ENCODE measurements at regions not wholly inside any gene's neighbourhood (a gene's known extent, or its start where the extent isn't known, plus 50 kb on each side); places are given as distances from the start of the nearest gene placed in this dataset.

DNA sequence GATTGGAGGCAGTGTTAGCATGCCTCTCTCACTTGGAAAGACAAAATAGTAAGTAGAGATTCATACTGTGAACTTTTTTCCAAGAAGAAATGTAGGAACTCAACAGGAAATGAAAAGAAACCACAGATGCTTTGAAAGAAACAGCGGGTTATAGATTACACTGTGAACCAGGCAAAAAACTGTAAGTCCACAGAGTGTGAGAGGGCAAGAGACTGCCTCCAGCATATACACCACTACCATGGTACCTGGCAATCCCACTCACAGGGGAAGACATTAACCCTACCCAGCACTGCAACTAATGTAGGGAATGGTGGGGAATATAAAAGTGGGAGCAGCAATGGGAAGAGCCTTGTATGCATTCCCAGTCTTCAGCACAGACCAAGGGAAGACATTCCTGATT, 150.6 kb upstream of the GALNT5 start:
- intact Hi-C loops (cut with DNase I) = no loop called here
- Histone ChIP-seq H3K4me1 (no peaks in the 10 kb centered on the region), H3K9me3 (peaks cover 0 to 5% (median 2%) of the 10 kb centered on the region in 4 donors), H3K36me3 (no peaks in the 10 kb centered on the region), H3K27me3 (no peaks in the 10 kb centered on the region), H3K4me3 (no peak overlapping the region), H3K27ac (no peak overlapping the region)
- TF ChIP-seq POLR2A (IDR thresholded peaks at IDR 0.05) (no peak), POLR2AphosphoS5 (IDR thresholded peaks at IDR 0.05) (no peak), EP300 (IDR thresholded peaks at IDR 0.05) (no peak)
- TF ChIP-seq, protein P1, sequence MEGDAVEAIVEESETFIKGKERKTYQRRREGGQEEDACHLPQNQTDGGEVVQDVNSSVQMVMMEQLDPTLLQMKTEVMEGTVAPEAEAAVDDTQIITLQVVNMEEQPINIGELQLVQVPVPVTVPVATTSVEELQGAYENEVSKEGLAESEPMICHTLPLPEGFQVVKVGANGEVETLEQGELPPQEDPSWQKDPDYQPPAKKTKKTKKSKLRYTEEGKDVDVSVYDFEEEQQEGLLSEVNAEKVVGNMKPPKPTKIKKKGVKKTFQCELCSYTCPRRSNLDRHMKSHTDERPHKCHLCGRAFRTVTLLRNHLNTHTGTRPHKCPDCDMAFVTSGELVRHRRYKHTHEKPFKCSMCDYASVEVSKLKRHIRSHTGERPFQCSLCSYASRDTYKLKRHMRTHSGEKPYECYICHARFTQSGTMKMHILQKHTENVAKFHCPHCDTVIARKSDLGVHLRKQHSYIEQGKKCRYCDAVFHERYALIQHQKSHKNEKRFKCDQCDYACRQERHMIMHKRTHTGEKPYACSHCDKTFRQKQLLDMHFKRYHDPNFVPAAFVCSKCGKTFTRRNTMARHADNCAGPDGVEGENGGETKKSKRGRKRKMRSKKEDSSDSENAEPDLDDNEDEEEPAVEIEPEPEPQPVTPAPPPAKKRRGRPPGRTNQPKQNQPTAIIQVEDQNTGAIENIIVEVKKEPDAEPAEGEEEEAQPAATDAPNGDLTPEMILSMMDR (IDR thresholded peaks at IDR 0.05) = no peak
- 83 to 97% methylated on average over 1 of the region's 1 CpG for WGBS, 2 donors
- no peak for DNase-seq

DNA sequence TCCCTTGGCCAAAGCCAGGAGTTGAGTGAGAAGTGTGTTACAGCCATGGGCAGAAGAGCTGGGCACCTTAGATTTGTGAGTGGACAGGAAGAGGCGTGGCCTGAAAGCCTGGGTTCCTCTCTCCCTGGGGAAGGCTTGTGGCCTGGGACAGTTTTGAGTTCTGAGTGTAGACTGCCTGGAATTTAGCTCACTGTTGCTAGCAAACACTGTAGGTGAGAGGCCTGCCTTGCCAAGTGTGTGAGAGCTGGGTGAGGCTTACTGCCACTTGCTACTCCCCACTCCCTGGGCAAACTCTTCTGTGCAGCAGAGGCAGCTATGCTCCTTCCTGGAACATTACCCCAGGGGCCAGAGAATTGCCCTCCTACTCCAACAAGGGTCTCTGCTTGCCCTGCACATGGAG, 150.0 kb upstream of the GALNT5 start:
- DNase-seq = no peak
- no peak overlapping the region for H3K27ac ChIP-seq
- intact Hi-C loops (cut with DNase I) = no loop called here
- H3K4me3 ChIP-seq = no peak overlapping the region
- H3K4me1 ChIP-seq = no peaks in the 10 kb centered on the region
- TF ChIP-seq, protein P1 (IDR thresholded peaks at IDR 0.05) = no peak
- WGBS, 2 donors = 75 to 88% methylated on average over 1 of the region's 1 CpG
- peaks cover 0 to 5% (median 2%) of the 10 kb centered on the region in 4 donors for H3K9me3 ChIP-seq
- no peaks in the 10 kb centered on the region for H3K27me3 ChIP-seq
- H3K36me3 ChIP-seq = no peaks in the 10 kb centered on the region

DNA sequence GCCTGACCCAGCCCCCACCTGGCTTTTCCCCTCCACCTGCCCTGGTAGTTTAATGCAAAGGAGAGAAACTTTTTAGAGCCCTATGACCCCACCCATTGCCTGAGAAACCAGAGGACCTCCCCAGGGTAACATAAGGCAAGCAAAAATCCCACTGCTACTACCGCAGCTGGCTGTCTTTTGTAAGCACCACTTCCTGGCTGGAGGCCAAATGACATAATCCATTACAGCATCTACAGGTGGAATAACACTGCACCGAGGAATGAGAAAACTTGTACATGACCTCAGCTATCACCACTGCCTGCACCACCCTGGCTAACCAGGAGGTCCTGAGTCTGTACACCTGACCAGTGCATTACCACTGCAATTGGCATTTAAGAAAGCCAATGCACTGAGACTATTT, 149.6 kb upstream of the GALNT5 start:
- Histone ChIP-seq H3K4me3 (no peak overlapping the region), H3K36me3 (no peaks in the 10 kb centered on the region), H3K9me3 (peaks cover 0 to 5% (median 2%) of the 10 kb centered on the region in 4 donors), H3K27me3 (no peaks in the 10 kb centered on the region), H3K27ac (no peak overlapping the region), H3K4me1 (no peaks in the 10 kb centered on the region)
- DNase-seq = no peak
- 14 to 49% methylated on average over 2 of the region's 2 CpGs for WGBS, 2 donors
- TF ChIP-seq, protein P1 (IDR thresholded peaks at IDR 0.05) = no peak
- no peak for TF ChIP-seq POLR2AphosphoS5 (IDR thresholded peaks at IDR 0.05)
- no peak for TF ChIP-seq POLR2A (IDR thresholded peaks at IDR 0.05)
- no peak for TF ChIP-seq EP300 (IDR thresholded peaks at IDR 0.05)
- intact Hi-C loops (cut with DNase I) = no loop called here

GRCh38 chr2:157122776-157123175, 134.7 kb upstream of the GALNT5 start:
- Histone ChIP-seq H3K4me1 (no peaks in the 10 kb centered on the region), H3K36me3 (no peaks in the 10 kb centered on the region), H3K4me3 (no peak overlapping the region), H3K27me3 (no peaks in the 10 kb centered on the region), H3K27ac (no peak overlapping the region), H3K9me3 (no peaks in the 10 kb centered on the region)
- no peak for TF ChIP-seq POLR2A (IDR thresholded peaks at IDR 0.05)
- TF ChIP-seq, protein P1 (IDR thresholded peaks at IDR 0.05) = no peak
- TF ChIP-seq POLR2AphosphoS5 (IDR thresholded peaks at IDR 0.05) = no peak
- TF ChIP-seq EP300 (IDR thresholded peaks at IDR 0.05) = no peak
- intact Hi-C loops (cut with DNase I) = no loop called here
- 84 to 91% methylated on average over 6 of the region's 6 CpGs for WGBS, 2 donors
- DNase-seq = no peak

GRCh38 chr2:157124731-157125130, 132.8 kb upstream of the GALNT5 start:
- intact Hi-C loops (cut with DNase I) = no loop called here
- H3K4me3 ChIP-seq = no peak overlapping the region
- H3K9me3 ChIP-seq = no peaks in the 10 kb centered on the region
- no peaks in the 10 kb centered on the region for H3K36me3 ChIP-seq
- no peaks in the 10 kb centered on the region for H3K27me3 ChIP-seq
- no peak for DNase-seq
- TF ChIP-seq EP300 (IDR thresholded peaks at IDR 0.05) = no peak
- TF ChIP-seq, protein P1 (IDR thresholded peaks at IDR 0.05) = no peak
- TF ChIP-seq POLR2A (IDR thresholded peaks at IDR 0.05) = no peak
- TF ChIP-seq POLR2AphosphoS5 (IDR thresholded peaks at IDR 0.05) = no peak
- 36 to 39% methylated on average over 2 of the region's 2 CpGs for WGBS, 2 donors
- no peaks in the 10 kb centered on the region for H3K4me1 ChIP-seq
- no peak overlapping the region for H3K27ac ChIP-seq

Measured in sigmoid colon (tissue), 6 donors.